Dendritic cell treated with granulocyte-macrophage colony-stimulating factor and Interleukin-4, amounts not matched to agents 40 ng/mL and 50 ng/mL, for 4 days (primary cell): ENCODE measurements at regions not wholly inside any gene's neighbourhood (a gene's known extent, or its start where the extent isn't known, plus 50 kb on each side); places are given as distances from the start of the nearest gene placed in this dataset.

Experiments used
- H3K27ac Mint-ChIP-seq: one replicate; pipeline ENCODE4 v1.8.0; 2022; ENCODE audit warnings: mild to moderate bottlenecking, mixed read lengths
- H3K27me3 Mint-ChIP-seq: one replicate; pipeline ENCODE4 v1.8.0; 2022; ENCODE audit warnings: mild to moderate bottlenecking, mixed read lengths
- H3K36me3 Mint-ChIP-seq: one replicate; pipeline ENCODE4 v1.8.0; 2022; ENCODE audit warnings: low read depth, mixed read lengths
- H3K4me1 Mint-ChIP-seq: one replicate; pipeline ENCODE4 v1.8.0; 2022; ENCODE audit warnings: low read depth, mixed read lengths
- H3K4me3 Mint-ChIP-seq: one replicate; pipeline ENCODE4 v1.8.0; 2022; ENCODE audit warnings: mild to moderate bottlenecking, moderate library complexity, mixed read lengths
- H3K9me3 Mint-ChIP-seq: one replicate; pipeline ENCODE4 v1.8.0; 2022; ENCODE audit warnings: mixed read lengths
- intact Hi-C: fragments of 100-400 bp; cut with micrococcal nuclease; formaldehyde crosslinking; loops from one replicate; pipeline ENCODE4 v1.15.0; 2022

DNA sequence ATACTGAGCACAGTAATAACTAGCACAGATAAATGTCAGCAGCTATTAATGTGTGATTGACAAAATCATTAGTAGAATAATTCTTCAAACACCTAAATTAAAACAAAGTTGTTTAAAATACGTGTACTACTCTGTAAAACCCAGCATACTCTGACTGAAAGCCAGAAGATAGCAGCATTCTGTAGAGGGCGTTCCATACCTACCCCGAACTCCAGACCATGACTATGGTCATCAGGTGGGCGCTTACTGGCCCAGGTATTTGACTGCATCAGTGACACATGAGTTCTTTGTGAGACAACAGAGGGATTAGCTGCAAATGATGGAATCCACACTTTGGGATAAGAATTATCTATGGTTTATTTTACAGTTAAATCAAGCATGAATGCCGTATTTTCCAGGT, 139.7 kb upstream of the POGK start:
- intact Hi-C loops: no loop called here
- H3K4me3 Mint-ChIP-seq: no peak overlapping the region
- no peaks in the 10 kb centered on the region for H3K4me1 Mint-ChIP-seq
- no peaks in the 10 kb centered on the region for H3K9me3 Mint-ChIP-seq
- H3K27ac Mint-ChIP-seq: no peak overlapping the region
- no peaks in the 10 kb centered on the region for H3K36me3 Mint-ChIP-seq
- no peaks in the 10 kb centered on the region for H3K27me3 Mint-ChIP-seq

DNA sequence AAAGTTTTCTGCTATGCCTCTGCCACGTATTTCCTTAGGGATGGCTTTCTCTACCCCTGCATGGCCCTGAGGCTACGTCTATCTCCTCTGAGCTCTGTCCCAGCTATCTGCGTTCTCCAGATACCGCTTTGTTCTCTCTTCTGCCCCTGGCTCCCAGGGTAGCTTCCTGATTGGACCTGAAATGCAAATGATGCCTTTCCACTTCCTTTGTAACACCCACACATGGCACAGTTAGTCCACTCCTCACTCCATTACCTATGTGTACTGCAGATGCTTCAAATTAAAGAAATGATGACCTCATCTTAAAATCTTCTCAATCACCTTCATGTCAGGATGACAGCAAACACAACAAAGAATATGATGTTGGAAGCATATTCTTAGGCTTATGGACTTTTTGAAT, 138.6 kb upstream of the POGK start:
- Mint-ChIP-seq H3K9me3 (no peaks in the 10 kb centered on the region), H3K4me3 (no peak overlapping the region), H3K36me3 (no peaks in the 10 kb centered on the region)

GRCh38 chr1:166701603-166702100, 137.6 kb upstream of the POGK start:
- Mint-ChIP-seq H3K4me1 (no peaks in the 10 kb centered on the region), H3K4me3 (no peak overlapping the region), H3K36me3 (no peaks in the 10 kb centered on the region), H3K9me3 (no peaks in the 10 kb centered on the region), H3K27ac (no peak overlapping the region), H3K27me3 (no peaks in the 10 kb centered on the region)
- intact Hi-C loops: no loop called here

More for the DNA sequence above, 138.6 kb upstream of the POGK start:
- Mint-ChIP-seq H3K27ac (no peak overlapping the region), H3K4me1 (no peaks in the 10 kb centered on the region), H3K27me3 (no peaks in the 10 kb centered on the region)
- intact Hi-C loops: no loop called here

DNA sequence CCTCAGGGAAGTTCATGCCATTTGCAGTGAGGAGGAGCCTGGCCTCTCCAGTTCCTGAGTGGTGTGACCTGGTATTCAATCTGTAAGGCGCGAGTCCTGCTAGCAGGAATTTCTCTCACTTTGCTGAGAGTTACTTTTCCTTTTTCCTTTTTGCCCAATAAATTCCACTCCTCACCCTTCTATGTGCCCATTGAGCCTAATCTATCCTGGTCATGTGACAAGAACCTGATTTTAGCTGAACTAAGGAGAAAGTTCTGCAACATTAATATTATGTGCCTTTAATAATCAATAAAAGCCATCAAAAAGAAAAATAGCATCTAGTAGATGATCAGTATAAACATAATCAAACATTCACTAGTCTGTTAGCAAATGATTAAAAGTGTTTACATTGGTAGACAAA, 136.1 kb upstream of the POGK start:
- Mint-ChIP-seq H3K9me3 (no peaks in the 10 kb centered on the region), H3K27ac (no peak overlapping the region), H3K4me3 (no peak overlapping the region), H3K27me3 (no peaks in the 10 kb centered on the region), H3K4me1 (no peaks in the 10 kb centered on the region), H3K36me3 (no peaks in the 10 kb centered on the region)
- intact Hi-C loops: no loop called here

- Mint-ChIP-seq H3K9me3 (no peaks in the 10 kb centered on the region), H3K27me3 (no peaks in the 10 kb centered on the region), H3K4me3 (no peak overlapping the region), H3K4me1 (no peaks in the 10 kb centered on the region), H3K36me3 (no peaks in the 10 kb centered on the region), H3K27ac (no peak overlapping the region)
- intact Hi-C loops: no loop called here
These were observed 135.4 kb upstream of the POGK start for GRCh38 chr1:166703726-166704462.

DNA sequence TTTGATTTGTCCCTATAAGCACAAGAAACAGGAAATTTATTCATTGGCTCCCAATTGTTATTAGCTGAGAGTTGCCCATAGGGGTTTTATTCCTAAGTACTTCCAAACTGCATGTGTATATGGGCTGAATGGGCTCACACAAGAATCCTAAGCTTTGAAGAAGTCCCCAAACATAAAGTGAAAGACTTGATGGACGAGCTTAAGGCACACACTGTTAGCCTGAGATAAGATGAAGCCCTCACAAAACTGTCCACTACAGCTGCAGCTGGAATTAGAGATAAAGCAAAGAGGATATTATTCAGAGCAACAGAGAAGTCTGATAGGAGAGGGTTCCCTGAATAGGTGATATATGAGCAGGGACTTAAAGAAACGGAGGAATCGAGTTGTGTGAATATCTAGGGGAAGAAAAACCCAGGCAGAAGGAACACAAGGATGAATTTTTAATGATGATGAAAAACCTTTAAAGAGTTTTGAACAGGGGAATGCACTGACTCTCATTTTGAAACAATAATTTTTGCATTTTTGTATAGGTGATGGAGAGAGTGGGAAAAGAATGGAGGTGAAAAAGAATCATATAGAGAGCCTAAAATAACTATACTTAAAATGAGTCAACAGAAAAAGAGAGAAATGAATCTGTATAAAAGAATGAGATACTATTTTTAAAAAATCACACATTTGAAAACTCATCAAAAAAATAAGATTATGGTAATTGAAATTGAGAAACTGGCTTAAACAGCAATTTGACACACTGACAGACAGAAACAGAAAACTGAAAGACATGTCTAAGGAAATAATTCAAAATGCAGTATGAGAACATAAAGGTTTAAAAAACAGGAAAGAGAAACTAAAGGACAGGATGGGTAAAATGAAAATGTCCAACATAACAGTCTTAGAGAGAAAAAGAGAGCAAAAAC, 133.6 kb upstream of the POGK start:
- Mint-ChIP-seq H3K27ac (no peak overlapping the region), H3K9me3 (no peaks in the 10 kb centered on the region), H3K4me1 (no peaks in the 10 kb centered on the region), H3K4me3 (no peak overlapping the region), H3K27me3 (no peaks in the 10 kb centered on the region), H3K36me3 (no peaks in the 10 kb centered on the region)
- intact Hi-C loops: no loop called here

DNA sequence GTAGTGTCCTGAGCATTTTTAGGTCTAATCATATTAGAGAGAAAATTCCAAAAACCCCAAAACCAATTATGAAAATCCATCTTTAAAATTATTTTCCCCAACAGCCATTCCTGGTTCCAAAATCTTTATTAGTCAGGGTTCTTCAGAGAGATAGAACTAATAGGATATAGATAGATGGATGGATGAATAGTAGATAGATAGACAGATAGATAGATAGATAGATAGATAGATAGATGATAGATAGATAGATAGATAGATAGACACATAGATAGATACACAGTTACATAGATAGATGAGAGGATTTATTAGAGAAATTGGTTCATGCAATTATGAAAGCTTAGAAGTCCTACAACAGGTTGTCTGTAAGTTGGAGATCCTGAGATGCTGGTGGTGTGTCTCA, 122.7 kb upstream of the POGK start:
- no peaks in the 10 kb centered on the region for H3K4me1 Mint-ChIP-seq
- no peaks in the 10 kb centered on the region for H3K36me3 Mint-ChIP-seq
- no peak overlapping the region for H3K4me3 Mint-ChIP-seq
- no peak overlapping the region for H3K27ac Mint-ChIP-seq
- H3K9me3 Mint-ChIP-seq: peaks cover 16% of the 10 kb centered on the region
- intact Hi-C loops: no loop called here
- no peaks in the 10 kb centered on the region for H3K27me3 Mint-ChIP-seq

- Mint-ChIP-seq H3K27ac (no peak overlapping the region), H3K4me1 (no peaks in the 10 kb centered on the region), H3K9me3 (peaks cover 25% of the 10 kb centered on the region), H3K27me3 (no peaks in the 10 kb centered on the region), H3K4me3 (no peak overlapping the region), H3K36me3 (no peaks in the 10 kb centered on the region)
- intact Hi-C loops: no loop called here
These were observed 118.1 kb upstream of the POGK start for GRCh38 chr1:166721145-166721544.

DNA sequence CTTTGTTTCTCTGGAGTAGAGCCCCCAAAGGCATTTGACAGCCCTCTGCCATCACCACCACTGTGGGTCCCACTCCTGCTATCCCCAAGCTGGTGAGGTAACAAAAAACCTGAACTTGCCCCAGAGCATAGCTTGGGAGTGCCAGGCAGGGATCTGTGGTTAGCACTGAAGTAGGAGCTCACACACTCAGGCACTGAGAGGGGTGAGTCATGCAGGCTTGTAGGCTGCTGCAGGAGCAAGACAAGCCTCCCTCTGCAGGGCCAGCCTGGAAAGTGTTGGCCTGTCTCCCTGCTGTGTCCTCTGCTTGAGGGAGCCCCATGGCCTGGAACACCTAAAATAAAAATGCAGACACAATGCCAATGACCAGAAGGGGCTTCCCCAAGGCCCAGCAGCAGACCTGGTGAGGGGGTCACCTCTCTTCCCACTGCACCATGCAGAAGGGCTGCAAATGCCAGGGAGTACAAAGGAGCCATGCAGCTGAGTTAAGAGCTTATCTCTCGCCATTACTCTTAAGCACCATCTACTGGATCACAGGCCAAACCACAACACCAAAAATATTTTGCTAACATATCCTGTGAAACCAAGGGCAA, 108.9 kb upstream of the POGK start:
- Mint-ChIP-seq H3K27me3 (no peaks in the 10 kb centered on the region), H3K4me1 (no peaks in the 10 kb centered on the region), H3K9me3 (peaks cover 60% of the 10 kb centered on the region), H3K36me3 (no peaks in the 10 kb centered on the region), H3K27ac (no peak overlapping the region), H3K4me3 (no peak overlapping the region)
- intact Hi-C loops: no loop called here

DNA sequence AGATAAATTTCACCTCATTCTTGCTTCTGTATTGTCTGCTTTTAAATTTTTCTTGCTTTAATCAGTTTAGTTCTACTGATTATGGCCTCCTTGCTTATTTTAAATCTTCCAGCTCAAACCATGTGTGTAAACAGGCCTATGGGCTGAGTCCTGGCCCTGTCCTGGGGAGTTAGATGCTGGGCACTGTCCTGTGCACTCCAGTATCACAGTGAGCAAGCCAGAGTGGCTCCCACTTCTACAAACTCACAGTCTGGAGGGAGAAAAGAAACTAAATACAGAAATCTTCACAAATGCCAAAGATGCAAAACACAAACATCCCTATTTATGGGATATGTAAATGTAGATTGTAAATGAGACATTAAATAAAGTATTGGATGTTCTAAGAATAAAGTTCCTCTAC, 101.1 kb upstream of the POGK start:
- Mint-ChIP-seq H3K27me3 (no peaks in the 10 kb centered on the region), H3K9me3 (no peaks in the 10 kb centered on the region), H3K4me1 (no peaks in the 10 kb centered on the region), H3K27ac (no peak overlapping the region), H3K4me3 (no peak overlapping the region), H3K36me3 (no peaks in the 10 kb centered on the region)
- intact Hi-C loops: no loop called here

DNA sequence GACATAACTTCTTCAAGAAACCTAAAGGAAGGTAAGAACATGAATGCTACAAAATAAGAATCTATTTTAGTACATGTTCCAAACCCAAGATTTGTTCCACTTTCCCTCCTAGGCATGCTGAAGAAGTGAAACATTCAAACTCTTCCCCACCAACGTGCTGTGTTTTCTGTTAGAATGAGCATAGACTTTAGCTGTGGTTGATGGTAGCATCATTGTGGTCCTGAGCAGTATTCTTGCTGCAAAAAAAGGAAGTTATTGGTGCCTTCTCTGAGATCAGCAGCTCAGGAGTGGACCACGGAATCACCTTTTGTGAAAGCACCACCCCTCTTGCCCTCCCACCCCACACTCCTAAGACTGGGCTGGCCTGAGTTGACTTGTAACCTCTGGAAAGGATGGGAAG, 100.4 kb upstream of the POGK start:
- no peaks in the 10 kb centered on the region for H3K27me3 Mint-ChIP-seq
- H3K4me1 Mint-ChIP-seq: no peaks in the 10 kb centered on the region
- H3K36me3 Mint-ChIP-seq: no peaks in the 10 kb centered on the region
- no peak overlapping the region for H3K4me3 Mint-ChIP-seq
- intact Hi-C loops: no loop called here
- H3K27ac Mint-ChIP-seq: no peak overlapping the region
- no peaks in the 10 kb centered on the region for H3K9me3 Mint-ChIP-seq

GRCh38 chr1:166740668-166741276, 98.5 kb upstream of the POGK start:
- Mint-ChIP-seq H3K27ac (no peak overlapping the region), H3K9me3 (peaks cover 17% of the 10 kb centered on the region), H3K36me3 (no peaks in the 10 kb centered on the region), H3K27me3 (no peaks in the 10 kb centered on the region), H3K4me3 (no peak overlapping the region), H3K4me1 (no peaks in the 10 kb centered on the region)
- intact Hi-C loops: no loop called here

DNA sequence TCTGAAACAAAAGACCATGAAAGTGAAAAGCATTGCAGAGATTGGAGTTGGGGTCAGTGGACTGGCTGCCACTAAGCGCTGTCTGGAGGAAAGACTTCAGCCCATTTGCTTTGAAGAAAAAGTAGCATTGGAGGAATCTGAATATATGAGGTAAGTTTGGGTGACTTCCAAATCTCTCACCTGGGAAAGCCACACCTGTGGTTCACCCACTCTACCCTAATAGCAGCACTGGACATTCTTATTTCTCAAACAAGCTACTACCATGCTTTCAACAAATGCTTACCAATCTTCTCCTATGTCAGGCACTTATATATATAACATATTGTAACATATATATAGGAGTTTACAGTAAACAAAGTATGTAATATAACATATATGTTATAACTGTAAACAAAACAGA, 76.0 kb upstream of the POGK start:
- H3K9me3 Mint-ChIP-seq: no peaks in the 10 kb centered on the region

GRCh38 chr1:166766942-166767341, 72.3 kb upstream of the POGK start:
- intact Hi-C loops: no loop called here
- Mint-ChIP-seq H3K4me1 (no peaks in the 10 kb centered on the region), H3K9me3 (peaks cover 26% of the 10 kb centered on the region), H3K27ac (no peak overlapping the region), H3K36me3 (no peaks in the 10 kb centered on the region), H3K4me3 (no peak overlapping the region), H3K27me3 (no peaks in the 10 kb centered on the region)

More for the DNA sequence above, 76.0 kb upstream of the POGK start:
- no peak overlapping the region for H3K4me3 Mint-ChIP-seq
- intact Hi-C loops: no loop called here
- H3K36me3 Mint-ChIP-seq: no peaks in the 10 kb centered on the region
- H3K27ac Mint-ChIP-seq: no peak overlapping the region
- no peaks in the 10 kb centered on the region for H3K27me3 Mint-ChIP-seq
- no peaks in the 10 kb centered on the region for H3K4me1 Mint-ChIP-seq
